ENCODE measurements at regions not wholly inside any gene's neighbourhood (a gene's known extent, or its start where the extent isn't known, plus 50 kb on each side); places are given as distances from the start of the nearest gene placed in this dataset.

DNA sequence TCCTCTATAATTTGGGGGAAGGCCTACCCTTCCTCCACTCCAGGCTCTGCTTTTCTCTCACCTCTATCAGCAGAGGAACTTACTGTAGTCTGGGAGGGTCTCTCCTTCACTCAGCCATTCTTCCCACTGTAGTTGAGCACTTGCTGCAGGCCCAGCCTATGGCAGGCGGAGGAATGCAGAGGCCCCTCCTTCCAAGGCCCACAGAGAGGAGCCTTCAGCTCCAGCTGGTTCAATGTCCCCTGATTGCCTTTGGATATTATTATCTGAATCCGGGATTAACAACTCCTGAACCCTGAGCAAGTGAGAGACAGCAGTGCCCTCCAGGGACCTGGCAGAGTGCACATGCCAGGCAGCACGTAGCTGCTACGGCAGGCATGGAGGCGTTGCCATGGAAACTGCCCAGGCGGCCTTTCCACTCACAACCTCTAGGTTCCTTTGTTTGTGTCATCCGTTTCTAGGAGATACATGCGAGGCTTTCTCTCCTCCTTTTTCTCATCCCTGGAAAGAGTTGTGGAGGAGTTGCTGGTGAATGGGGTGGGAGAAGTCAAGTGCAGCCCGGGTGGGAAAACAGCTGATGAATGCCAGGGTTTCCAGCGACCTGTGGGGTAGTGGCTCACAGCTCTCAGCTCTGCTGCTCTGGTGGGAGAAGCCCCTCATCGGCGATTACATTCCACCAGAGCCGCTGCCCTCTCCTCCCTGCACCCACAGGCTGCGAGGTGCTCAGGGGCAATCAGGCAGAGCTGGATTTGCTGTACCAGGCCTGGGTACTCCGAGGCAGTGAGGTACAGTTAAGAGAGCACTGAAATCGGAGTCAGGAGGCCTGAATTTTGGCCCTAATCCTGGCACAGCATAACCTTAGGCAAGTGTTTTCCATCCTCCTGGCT is 55.3 kb upstream of the HK2 start:
- TF ChIP-seq, protein P1, sequence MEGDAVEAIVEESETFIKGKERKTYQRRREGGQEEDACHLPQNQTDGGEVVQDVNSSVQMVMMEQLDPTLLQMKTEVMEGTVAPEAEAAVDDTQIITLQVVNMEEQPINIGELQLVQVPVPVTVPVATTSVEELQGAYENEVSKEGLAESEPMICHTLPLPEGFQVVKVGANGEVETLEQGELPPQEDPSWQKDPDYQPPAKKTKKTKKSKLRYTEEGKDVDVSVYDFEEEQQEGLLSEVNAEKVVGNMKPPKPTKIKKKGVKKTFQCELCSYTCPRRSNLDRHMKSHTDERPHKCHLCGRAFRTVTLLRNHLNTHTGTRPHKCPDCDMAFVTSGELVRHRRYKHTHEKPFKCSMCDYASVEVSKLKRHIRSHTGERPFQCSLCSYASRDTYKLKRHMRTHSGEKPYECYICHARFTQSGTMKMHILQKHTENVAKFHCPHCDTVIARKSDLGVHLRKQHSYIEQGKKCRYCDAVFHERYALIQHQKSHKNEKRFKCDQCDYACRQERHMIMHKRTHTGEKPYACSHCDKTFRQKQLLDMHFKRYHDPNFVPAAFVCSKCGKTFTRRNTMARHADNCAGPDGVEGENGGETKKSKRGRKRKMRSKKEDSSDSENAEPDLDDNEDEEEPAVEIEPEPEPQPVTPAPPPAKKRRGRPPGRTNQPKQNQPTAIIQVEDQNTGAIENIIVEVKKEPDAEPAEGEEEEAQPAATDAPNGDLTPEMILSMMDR (IDR thresholded peaks at IDR 0.05): no peak
- TF ChIP-seq EZH2 (IDR thresholded peaks at IDR 0.05; ENCODE audit: borderline replicate concordance, insufficient read depth, low read depth, low read length, poor library complexity, severe bottlenecking): no peak
